Stimulated activated CD4-positive, alpha-beta T cell treated with anti-CD3 and anti-CD28 coated beads, Interleukin-1b, Interleukin-23, amount 100 ng/mL, for 24 hours (primary cell): ENCODE measurements at regions not wholly inside any gene's neighbourhood (a gene's known extent, or its start where the extent isn't known, plus 50 kb on each side); places are given as distances from the start of the nearest gene placed in this dataset.

Experiments
- DNase-seq, 4 experiments: peaks; one replicate each; pipeline ENCODE4 v3.0.0-alpha.2; 2020; ENCODE audit warnings: low read depth in 4 of 4, low spot score in 1 of 4

DNA sequence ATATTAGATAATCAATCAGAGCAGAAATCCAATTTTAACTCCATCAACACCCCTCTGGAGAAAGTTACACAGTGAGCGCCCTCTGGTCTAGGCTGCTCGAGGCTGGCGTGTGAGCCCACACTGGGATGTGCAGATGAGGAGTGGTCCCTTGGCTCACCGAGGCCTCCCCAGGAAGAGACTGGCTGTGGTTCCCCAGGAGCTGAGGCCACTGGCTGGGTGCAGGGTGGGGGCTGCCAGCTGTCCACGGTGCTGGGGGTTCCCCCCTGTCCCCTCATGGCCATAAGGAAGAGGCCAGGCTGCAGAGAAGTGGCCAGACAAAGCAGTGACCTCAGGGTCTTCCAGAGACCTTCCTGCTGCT, 750.7 kb downstream of the BRD1 start:
- DNase-seq, result no peak

GRCh38 chr22:49076300-49077035, 751.2 kb downstream of the BRD1 start:
- no peak for DNase-seq

GRCh38 chr22:49075150-49075549, 752.5 kb downstream of the BRD1 start:
- no peak for DNase-seq

GRCh38 chr22:49073873-49074417, 753.7 kb downstream of the BRD1 start:
- no peak for DNase-seq

DNA sequence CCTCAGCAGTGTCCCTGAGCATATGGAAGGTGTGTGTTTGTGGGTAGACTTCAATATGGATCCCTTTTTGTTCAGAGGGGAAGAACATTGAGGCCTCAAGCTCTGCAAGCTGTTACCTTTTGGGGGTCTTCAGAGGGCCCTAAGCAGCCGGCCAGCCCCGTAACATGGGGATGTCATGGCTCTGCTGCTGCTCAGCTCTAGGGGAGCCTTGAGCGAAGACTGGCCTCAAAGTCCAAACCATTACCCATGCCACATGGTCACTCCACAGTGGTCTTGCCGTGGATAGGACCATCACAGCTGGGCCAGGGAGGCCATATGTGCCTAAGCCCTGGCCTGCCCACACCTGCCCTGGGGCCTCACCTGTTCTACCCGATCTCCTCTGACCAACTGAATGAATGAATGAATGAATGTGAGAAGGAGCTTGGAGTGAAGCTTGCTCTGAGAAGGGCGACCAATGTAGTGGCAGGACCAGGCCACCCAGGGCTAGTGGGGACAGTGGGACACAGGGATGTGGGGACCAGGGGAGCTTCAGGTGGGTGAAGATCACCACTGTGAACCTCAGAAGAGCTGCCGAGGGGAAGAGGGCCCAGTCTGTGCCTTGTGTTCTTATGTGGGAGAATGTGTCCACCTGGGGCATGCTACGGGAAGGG, 754.6 kb downstream of the BRD1 start:
- DNase-seq, result no peak

DNA sequence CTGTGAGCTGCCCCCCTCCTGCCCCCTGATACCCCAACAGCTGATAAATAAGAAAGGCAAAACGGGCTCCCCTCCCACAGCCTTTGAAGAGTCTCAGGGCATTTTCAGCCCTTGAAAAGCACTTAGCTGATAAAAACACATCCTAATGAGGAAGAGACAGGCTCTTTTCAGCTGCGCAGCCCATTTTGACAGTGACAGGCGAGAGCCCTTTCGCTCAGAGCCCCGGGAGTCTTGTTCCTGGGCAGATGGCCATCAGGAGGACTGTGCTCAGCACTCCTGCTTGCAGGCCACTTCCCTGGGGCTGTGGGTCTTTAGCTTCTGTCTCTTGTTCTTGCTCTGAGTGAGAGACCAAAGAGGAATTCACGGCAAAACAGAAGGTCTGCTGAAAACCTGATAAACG, 757.2 kb downstream of the BRD1 start:
- no peak for DNase-seq

DNA sequence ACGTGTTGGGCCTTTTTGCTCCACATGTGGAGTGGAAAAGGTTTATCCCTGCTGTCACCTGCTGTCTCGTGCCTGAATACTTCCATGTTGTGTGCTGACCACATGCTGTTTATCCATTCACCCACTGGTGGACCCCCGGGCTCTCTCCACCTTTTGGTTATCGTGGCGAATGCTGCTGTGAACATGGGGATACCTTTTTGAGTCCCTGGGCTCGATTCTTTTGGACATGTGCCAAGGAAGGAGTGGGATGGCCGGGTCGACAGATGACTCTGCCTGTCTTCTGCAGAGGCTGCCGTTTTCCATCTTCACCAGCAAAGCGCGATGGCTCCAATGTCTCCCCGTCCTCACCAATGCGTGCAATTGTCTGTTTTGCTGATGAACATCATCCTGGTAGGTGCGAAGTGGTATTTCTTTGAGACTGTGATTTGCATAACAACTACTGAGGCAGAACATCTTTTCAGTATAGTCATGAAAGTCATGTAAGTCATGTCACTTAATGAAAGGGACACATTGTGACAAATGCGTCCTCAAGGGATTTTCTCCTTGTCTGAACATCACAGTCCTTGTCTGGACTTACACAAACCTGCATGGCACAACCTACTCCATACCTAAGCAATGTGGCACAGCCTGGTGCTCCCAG, 758.7 kb downstream of the BRD1 start:
- DNase-seq, result no peak

- no peak for DNase-seq
Measured at GRCh38 chr22:49067504-49067903, 760.2 kb downstream of the BRD1 start.

DNA sequence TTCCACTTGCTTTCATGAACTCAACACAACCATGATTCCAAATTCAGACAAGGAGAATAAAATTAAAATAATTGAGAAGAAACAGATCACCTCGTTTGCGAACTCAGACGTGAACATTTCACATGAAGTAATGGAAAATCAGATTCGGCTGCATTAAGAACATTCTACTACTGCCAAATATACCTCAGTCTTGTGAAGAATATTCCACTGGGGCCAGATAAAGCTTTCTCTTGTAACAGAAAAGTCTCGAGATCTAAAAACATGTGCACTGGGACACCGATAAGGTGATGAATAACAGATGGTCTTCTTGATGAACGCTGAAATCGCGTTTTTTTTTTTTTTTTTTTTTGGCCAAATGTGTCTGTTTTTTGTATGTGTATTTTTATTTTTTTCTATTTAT, 761.1 kb downstream of the BRD1 start:
- DNase-seq, result no peak

GRCh38 chr22:49064836-49065235, 762.8 kb downstream of the BRD1 start:
- DNase-seq, result no peak

- DNase-seq, result no peak
Measured at GRCh38 chr22:49063545-49063890, 764.2 kb downstream of the BRD1 start.

DNA sequence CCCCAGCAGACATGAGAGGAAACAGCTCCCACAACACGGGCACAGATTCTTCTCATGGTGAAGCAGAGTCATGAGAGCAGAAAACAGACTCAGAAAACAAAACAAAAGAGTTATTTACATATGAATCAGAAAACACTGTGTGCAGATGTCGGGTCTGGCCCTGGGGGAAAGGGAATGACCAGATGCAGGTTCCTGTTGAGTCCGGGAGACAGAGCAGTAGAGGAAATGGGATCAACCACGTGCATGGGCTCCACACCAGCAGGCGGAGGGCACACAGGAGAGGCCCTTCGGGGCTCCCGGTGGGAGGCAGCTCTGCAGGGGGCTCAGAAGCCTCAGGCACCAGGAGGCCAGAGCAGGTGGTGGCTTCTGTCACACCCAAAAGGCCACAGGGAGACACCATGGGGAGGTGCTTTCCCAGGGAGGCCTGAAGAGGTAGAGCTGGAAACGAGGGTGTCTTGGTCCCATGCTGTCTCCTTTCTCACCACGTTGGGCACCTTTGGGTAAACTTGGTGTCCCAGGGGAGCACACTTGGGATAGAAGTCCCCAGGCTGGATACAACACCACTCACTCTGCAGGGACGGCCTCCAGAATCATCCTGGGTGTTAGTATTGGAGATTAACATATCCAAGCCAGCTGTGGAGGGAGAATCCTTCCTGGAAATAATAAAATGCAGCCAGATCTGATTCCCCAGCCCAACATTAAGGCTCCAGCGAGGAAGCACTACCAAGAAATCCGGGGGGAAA, 764.7 kb downstream of the BRD1 start:
- no peak for DNase-seq

DNA sequence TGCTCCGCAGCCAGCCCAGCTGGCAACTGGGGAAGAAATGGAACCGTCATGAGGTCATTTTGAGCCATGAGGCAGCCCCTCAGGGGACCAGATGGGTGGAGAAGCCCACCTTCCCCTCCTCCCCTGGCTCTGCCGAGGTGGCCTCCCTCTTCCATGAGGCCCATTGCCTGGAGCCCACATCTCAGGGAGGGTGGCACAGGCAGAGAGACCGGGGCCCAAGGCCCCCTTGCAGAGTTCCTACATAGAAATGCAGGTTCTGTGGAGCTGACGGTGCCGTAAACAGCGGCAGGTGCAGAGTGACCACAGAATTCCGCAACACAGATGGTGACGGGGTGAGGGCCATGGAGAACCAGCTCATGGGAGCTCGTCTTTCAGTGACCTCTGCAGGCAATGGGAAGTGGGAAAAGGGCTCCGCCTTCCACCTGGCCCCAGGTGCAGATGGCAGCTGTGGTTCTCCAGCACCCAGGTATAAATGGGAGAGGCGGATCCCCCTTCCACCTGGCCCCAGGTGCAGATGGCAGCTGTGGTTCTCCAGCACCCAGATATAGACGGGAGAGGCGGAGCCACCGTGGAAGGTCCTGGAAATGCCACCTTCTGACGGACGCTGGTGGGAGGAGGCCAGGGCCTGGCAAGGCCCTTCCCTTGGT, 765.4 kb downstream of the BRD1 start:
- DNase-seq, result no peak

GRCh38 chr22:49057910-49058309, 769.8 kb downstream of the BRD1 start:
- no peak for DNase-seq

DNA sequence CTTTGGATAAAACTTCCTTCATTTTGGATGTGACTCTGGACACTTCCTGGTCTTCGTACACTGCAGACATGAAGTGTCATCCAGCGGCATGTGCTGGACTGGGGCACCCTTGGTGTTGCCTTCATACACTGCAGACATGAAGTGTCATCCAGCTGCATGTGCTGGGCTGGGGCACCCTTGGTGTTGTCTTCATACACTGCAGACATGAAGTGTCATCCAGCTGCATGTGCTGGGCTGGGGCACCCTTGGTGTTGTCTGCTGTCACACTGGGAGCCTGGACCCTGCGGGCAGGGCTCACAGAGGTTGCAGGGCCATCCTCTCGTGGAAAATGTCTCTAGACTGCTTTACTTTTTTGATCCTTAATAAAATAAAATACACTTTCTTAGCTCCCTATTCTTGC, 771.4 kb downstream of the BRD1 start:
- no peak for DNase-seq

DNA sequence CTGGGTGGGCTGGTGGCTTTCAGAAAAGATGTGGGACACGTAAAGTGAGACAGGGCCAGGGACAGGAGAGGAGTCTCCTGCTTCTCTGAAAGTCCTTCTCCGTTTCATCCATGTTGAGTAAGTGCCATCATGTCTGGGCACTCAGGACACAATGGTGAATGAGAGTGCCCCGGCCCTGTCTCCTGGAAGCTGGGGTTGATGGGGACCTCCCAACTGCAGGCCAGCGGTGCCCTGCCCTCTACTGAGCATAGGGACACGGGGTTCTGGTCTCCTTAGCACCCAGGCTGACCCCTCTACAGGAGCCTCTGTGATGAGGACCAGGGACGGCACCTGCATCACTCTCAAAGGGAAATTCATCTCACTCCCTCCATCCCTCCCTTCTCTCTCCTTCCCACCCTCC, 772.3 kb downstream of the BRD1 start:
- DNase-seq, result no peak

- no peak for DNase-seq
Measured at GRCh38 chr22:49053578-49053977, 774.1 kb downstream of the BRD1 start.

GRCh38 chr22:49052560-49052959, 775.1 kb downstream of the BRD1 start:
- no peak for DNase-seq

- DNase-seq, result peak in 2 of 4 experiments; percentile 6 to 57
Measured at GRCh38 chr22:49052023-49052538, 775.6 kb downstream of the BRD1 start.

DNA sequence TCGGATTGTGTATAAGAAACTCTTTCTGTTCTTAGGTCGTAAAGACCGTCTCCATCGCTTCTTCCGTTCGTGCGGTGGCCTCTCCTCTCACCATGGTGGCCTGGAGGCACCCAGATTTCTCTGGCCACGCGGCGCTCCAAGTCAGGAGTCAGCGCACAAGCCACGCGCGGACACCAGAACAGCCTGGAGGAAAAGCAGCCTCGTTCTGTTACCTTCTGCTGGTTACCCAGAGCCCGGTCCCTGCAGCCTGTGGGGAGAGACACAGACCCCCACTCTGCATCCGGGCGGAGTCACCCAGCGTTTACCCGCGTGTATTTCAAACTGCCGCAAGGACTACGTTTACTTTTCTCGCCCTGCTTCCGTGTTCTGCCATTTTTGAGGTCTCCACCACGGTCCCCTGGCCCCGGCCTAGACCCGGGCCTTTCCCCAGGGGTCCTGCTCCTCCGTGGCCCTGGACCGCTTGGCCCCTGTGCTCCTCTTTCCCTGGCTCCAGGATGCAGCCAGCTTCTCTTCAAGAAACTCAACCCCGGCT, 776.1 kb downstream of the BRD1 start:
- DNase-seq, result no peak

- DNase-seq, result no peak
Measured at GRCh38 chr22:49049691-49050090, 778.0 kb downstream of the BRD1 start.
